SK-MEL-5 (cell line): ENCODE measurements at regions not wholly inside any gene's neighbourhood (a gene's known extent, or its start where the extent isn't known, plus 50 kb on each side); places are given as distances from the start of the nearest gene placed in this dataset.
"Not testable (repeated sequence)": the region's sequence is repeated elsewhere in the genome, so short reads cannot be mapped to it uniquely, and the experiment has no call there.

Source experiments
- DNase-seq: peaks from one replicate; pipeline ENCODE4 v3.0.0-alpha.2; 2016; ENCODE audit warnings: low read depth, low spot score
- in situ Hi-C: cut with HindIII; loops from 2 replicates; pipeline ENCODE4 v1.10.0; 2016; ENCODE audit warnings: low sequenced_read_pairs, high pct_unique_total_duplicates, low pct_unique_long_range_greater_than_20kb

DNA sequence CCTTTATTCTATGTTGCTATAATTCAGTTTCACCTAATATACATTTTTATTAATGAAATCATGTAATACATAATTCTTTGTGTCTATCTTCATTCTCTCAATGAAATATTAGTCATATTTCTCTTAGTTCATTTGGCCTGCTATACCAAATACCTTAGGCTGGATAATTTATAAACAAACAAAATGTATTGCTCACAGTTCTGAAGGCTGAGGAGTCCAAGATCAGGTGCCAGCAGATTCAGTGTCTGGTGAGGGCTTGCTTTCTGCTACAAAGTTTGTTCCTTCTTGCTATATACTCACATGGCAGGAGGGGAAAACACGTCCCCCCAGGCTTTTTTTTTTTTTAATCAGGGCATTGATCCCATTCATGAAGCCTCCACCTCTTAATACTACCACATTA lies 143.4 kb upstream of the GRB10 start:
- in situ Hi-C loops = no loop called here
- DNase-seq = no peak

DNA sequence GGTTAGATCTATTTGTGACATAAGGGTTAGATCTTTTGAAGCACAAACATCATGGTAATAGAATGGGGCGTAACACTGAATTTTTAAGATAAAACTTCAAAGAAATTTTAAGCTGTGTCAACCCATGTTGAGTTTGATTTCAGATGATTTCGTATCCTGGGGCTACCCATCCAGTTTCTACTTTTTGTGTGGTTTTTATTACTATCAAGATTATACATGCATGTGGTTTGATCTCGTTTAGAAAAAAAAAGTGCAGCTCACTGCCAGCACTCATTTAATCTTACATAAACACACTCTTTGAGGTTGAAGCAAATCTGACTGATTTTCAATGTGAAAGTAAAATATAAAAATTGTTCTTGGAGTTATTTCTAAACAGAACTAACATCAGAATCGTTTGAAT lies 140.8 kb upstream of the GRB10 start:
- in situ Hi-C loops = no loop called here
- DNase-seq = no peak

DNA sequence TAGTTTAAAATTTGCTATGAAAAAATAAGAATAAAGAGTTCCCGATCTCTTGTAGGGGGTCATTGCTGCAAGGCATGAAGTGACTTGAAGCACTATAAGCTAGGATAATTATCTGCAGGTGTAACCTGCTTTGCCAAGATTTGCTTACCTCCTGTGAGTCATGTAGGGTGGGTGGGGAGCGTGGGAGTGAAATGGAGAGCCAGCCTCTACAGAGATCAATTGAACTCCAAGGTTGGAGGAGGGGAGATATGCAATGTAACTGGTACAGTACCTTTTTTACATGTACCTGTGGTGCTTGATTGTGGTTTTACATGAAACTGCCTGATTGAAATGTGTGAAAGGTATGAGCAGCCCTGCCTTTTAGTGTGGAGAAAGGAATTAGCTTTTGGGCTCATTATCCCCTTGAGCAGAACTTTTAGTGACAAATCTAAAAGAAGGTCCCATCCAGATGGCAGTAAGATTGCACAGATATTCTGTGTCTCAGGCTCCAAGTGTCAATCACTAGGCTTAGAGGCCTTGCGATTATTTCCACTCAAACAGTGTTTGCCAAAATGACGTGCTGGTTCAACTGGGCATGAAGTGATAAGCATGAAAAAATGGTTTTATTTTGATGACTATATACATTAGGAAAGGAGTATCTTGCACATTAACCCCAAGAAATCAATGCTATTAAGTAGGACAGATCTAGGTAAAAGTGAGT lies 138.6 kb upstream of the GRB10 start:
- in situ Hi-C loops = no loop called here
- DNase-seq = no peak

DNA sequence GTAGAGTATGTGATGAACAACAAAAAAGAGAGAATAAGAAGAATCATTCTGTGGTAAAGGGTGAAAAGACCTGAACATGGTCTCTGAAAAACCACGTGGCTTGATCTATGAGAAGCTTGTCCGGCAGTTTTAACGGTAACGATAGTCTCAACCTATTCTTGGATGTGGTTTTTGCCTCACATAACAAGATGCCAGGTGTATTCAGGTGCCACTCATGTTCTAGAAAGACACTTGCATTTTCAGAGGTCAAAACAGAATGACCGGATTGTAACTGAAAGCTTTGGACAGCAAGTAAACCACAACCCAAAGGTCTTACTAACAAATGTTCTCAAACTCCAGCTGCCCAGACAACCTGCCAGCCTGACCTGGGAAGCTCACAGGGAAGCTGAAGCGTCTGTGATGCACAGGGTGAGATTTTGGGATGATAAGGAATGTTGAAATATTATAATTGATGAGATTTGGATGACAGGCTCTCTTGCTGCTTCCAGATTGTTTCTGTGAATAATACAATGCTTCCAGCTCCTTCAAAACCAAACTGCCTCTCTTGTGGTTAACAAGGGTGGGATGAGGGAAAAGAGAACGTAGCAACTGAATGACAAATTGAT lies 137.4 kb upstream of the GRB10 start:
- in situ Hi-C loops = no loop called here
- no peak for DNase-seq

DNA sequence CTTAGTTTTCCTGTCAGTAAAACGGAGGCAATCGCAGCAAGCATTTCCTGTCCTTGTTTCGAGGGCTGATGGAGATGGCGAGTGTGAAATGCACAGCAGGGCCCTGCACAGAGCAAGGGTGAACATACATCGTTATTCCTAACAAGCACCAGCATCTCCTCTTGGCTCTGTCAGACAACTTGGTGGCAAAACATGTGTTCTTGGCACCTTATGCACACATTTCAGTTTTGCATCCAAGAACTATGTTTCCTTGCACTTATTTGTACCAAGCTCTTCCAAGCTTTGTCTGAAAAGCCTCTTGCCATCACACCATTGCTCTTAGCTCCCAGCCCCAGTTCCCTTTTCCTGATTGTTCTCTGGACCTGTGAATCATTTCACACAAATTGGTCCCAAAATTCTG lies 132.9 kb upstream of the GRB10 start:
- DNase-seq = no peak
- in situ Hi-C loops = no loop called here

DNA sequence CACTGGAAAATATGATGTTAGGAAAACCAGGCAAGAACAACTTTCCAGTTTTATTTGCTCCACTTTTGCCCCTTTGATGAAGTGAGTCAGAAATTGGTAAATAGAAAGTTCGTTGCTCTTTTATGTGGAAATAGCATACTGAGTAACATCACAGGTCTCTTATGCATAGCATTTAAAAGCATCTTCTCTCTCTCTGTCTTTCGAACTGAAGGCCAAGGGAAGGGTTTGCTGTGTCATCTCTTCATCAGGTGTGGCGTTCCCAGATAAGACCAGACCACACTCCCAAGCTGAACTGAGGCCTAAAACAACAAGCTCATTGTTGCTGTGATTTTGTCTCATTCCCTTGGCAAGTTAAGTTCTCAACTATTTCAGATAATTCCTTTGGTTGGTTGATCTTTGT lies 131.8 kb upstream of the GRB10 start:
- in situ Hi-C loops = no loop called here
- DNase-seq = no peak

DNA sequence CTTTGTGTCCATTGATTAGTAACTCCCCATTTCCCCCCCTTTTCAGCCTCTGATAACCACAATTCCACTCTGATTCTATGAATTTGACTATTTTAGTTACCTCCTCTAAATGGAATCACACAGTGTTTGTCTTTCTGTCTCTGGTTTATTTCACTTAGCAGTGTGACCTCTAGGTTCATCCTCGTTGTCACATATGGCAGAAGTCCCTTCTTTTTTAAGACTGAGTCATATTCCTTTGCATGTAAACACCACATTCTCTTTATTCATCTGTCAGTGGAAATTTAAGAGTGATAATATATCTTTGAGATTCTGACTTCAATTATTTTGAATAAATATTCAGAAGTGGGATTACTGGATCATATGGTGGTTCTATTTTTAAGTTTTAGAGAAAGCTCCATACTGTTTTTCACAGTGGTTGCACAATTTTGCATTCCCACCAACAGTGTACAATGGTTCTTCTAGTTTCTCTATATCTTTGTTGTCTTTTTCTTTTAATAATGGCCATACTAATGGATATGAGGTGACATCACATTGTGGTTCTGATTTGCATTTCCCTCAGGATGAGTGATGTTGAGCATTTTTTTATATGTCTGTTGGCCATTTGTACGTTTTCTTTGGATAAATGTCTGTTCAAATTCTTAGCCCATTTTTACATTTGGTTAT lies 126.1 kb upstream of the GRB10 start:
- in situ Hi-C loops = no loop called here
- no peak for DNase-seq

DNA sequence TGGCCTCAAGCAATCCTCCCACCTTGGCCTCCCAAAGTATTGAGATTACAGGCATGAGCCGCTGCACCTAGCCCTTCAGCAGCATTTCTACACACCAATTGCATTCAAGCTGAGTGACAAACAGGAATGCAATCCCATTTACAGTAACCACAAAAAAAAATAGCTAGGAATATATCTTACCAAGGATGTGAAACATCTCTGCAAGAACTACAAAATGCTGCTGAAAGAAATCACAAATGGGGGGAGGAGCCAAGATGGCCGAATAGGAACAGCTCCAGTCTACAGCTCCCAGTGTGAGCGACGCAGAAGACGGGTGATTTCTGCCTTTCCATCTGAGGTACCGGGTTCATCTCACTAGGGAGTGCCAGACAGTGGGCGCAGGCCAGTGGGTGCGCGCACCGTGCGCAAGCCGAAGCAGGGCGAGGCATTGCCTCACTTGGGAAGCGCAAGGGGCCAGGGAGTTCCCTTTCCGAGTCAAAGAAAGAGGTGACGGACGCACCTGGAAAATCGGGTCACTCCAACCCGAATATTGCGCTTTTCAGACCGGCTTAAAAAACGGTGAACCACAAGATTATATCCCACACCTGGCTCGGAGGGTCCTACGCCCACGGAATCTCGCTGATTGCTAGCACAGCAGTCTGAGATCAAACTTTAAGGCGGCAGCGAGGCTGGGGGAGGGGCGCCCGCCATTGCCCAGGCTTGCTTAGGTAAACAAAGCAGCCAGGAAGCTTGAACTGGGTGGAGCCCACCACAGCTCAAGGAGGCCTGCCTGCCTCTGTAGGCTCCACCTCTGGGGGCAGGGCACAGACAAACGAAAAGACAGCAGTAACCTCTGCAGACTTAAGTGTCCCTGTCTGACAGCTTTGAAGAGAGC lies 116.1 kb upstream of the GRB10 start:
- in situ Hi-C loops, DNase-seq: not testable (repeated sequence)

DNA sequence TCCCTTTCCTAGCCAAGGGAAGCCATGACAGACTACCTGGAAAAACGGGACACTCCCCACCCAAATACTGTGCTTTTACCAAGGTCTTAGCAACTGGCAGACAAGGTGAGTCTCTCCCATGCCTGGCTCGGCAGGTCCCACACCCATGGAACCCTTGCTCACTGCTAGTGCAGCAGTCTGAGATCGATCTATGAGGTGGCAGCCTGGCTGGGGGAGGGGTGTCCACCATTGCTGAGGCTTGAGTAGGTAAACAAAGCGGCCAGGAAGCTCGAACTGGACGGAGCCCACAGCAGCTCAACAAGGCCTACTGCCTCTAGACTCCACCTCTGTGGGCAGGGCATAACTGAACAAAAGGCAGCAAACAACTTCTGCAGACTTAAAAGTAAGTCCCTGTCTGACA lies 104.4 kb upstream of the GRB10 start:
- in situ Hi-C loops, DNase-seq: not testable (repeated sequence)

DNA sequence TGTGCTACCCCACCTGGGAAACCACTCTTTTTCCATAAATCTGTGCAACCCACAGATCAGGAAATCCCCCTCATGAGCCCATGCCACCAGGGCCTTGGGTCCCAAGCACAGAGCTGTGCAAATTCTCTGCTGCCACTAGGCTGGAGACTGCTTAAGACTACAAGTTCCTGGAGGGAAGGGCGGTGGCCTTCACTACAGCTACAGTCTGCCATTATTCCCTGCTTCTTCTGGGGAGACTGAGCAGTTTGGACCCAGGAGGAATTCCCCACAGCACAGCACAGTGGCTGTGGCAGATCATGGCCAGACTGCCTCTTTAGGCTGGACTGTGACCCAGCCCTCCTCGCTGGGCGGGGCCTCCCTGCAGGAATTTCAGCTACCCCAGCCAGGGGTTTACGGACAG lies 89.7 kb upstream of the GRB10 start:
- no peak for DNase-seq
- in situ Hi-C loops = no loop called here

DNA sequence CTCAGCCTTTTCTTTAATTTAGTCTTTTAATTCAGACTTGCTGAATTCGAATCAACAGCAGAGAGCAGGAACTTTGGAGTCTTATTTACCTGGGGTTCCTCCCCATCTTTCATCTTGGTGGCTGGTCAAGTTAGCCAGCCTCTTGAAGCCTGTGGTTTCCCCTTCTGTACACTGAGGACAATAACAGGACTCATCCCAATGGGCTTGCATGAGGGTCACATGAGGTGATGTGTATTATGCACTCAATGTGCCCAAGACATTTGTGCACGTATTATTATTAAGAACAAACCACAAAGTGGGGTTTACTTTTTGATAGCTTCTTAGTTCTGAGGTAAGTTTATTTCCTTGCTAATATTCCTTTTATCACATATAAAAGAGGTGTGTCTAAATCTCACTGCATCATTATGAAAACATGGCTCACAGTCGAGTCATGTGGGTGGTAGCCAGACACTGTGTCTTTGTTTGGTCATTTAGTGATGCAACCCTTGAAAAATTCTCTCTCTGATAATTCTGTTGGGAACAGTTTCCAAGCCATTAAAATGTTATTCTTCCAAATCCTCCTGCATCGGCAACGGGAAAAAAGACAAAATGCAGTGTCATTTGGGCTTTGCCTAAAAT lies 86.5 kb upstream of the GRB10 start:
- in situ Hi-C loops = loop anchor here (10.0 kb wide), 1 partner anchor 54 kb away; no protein-coding TSS in a partner anchor

DNA sequence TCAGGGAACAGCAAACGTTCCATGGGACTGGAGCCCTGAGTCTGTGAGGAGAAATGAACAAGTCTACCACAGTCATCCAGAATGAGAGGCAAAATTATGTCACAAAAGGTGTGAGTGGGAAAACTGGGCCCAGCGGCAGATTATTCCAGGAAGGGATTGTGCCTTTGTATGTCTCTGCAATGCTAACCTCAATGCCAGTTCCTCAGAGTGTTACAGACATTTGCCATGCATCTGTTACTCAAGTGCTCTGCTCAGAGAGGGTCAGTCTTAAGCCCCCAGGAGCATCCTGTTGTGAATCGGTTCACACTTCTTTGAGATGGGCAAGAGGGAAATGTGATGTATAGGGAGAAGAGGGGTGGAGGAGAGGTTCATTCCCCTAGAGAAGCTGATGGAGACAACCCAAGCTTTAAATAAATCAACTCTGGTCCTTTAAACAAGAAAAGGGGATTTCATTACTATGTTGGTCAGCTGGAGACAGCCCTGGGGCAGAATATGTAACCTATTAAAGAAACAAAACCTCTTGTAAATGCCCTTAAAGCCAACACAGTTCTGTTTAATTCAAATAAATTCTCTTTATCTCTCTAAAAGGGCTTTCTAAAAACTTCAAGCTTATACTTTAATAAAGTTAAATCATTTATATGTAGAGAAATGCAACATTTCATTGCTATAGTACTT lies 85.9 kb upstream of the GRB10 start:
- DNase-seq = peak; percentile 57
- in situ Hi-C loops = loop anchor here (10.0 kb wide), 1 partner anchor 54 kb away; no protein-coding TSS in a partner anchor

More for the DNA sequence above, 86.5 kb upstream of the GRB10 start:
- DNase-seq = peak; percentile 97

DNA sequence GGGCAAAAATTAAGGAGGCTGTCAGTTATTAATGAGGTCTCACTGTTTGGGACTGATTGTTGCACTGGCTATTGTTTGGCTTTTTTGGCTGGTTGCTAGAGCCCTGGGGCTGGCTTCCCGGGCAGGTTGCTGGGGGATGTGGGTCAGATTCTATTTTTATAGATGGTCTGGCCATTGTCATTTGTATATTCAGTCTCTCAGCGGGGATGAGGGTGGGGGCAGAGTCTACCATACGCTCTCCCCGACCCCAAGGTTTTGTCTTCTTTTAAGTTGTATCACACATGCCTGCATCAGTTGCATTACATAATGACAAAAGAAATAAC lies 84.3 kb upstream of the GRB10 start:
- in situ Hi-C loops = loop anchor here (10.0 kb wide), 1 partner anchor 52 kb away; no protein-coding TSS in a partner anchor
- no peak for DNase-seq

DNA sequence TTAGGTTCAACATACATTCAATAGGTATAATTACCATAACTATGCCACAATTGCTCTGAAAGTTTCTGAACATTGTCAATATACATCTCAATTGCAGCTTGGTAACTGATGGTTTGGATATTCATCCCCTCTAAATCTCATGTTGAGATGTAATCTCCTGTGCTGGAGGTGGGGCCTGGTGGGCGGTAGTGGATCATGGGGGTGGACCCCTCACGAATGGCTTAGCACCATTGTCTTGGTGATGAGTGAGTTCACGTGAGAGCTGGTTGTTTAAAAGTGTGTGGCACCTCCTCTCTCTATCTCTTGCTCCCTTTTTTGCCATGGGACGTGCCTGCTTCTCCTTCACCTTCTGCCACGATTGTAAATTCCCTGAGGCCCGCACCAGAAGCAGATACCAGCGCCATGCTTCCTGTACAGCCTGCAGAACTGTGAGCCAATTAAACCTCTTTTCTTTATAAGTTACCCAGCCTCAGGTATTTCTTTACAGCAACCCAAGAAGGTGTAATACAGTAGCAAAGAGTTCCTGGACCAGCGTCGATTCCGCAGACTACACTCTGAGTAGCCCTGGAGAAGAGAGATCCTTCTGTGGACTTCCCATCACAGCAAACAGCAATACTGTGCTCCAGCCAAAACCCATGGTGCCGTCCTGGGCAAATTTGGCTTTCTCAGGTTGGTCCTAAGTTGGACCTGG lies 83.8 kb upstream of the GRB10 start:
- in situ Hi-C loops = loop anchor here (10.0 kb wide), 1 partner anchor 52 kb away; no protein-coding TSS in a partner anchor
- DNase-seq = no peak

DNA sequence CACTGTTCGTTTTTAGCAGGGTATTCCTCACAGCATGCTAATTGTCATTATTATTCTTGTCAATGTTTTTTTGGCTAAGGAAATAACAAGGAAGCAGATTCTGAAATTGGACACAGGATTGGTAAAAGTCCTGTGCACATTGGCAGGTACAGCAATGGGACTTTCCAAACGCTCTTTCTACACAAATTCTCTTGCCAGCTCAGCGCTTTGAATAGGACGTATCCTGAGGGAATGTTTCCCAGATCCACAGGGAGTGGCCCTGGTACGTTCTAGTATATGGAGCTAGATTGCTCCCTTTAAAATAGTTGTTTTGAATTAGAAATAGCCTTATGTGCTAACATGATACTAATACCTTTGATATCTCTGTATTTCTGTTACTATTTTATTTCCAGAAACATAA lies 82.8 kb upstream of the GRB10 start:
- no peak for DNase-seq
- in situ Hi-C loops = loop anchor here (10.0 kb wide), 1 partner anchor 51 kb away; no protein-coding TSS in a partner anchor

DNA sequence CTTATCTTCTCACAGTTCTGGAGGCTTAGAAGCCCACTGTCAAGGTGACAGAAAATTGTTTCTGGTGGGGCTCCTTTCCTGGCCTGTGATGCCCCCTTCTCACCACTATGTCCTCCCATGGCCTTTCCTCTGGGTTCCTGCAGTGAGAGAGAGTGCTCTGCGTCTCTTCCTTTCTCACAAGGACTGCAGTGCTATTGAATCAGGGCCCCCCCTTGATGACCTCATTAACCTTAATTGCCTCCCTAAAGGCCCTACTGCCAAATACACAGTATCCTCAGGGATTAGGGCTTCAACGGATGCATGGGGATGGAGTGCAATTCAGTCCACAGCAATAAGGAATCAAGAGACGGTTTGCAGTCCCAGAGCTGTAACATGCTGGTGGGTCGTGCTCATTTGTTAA lies 82.0 kb upstream of the GRB10 start:
- no peak for DNase-seq
- in situ Hi-C loops = loop anchor here (10.0 kb wide), 1 partner anchor 50 kb away; no protein-coding TSS in a partner anchor
